OCI-M1 (cell line): ENCODE measurements at regions not wholly inside any gene's neighbourhood (a gene's known extent, or its start where the extent isn't known, plus 50 kb on each side); places are given as distances from the start of the nearest gene placed in this dataset.

Experiments used
- DNase-seq: peaks from one replicate; lab custom pipeline; 2025; lab: John Stamatoyannopoulos, UW

DNA sequence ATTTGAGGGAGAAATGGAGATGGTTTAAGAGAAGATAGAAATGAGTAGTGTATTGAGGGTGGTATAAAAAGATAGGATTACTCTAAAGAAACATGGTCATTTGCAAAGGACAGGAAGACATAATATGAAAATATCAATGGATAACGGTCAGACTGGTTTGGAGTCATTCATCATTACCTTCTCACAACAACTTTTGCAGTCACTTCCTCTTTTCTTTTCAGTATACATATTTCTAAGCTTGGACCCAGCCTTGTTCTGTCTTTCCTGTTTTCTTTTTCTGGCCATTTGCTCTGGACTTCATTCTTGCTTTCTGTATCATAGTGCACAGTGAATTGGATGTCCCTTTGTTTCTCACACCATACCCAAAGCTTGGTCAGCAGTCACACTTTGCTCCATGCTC, 966.5 kb upstream of the TYRP1 start:
- DNase-seq: peak; percentile 97

DNA sequence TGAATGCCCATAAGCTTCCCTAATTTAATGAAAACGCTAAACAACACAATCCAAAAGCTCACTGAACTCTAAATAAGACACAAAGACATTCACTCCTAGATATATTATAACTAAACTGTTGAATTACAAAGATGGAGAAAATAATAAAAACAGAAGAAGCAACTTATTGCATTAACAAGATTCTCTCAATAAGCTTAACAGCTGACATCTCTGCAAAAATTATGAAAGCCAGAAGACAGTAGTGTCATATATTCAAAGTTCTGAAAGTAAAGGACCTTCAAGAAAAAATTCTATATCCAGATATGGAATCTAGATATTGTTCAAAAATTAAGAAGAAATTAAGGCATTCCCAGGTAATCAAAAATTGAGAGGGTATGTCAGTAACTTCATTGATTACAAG, 957.8 kb upstream of the TYRP1 start:
- peak; percentile 90 for DNase-seq

DNA sequence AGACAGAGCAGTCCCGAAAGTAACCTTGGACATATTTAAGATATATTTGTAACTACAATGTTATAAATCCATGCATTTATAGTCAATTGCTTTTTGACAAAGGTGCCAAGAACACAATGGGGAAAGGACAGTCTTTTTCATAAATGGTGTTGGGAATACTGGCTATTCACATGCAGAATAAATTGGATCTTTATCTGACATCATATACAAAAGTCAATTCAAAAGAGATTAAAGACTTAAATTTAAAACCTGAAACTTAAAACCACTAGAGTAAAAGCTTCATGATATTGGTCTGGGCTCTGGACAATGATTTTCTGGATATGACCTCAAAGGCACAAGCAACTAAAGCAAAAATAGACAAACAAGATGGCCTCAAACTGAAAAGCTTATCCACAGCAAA, 950.7 kb upstream of the TYRP1 start:
- DNase-seq: no peak

DNA sequence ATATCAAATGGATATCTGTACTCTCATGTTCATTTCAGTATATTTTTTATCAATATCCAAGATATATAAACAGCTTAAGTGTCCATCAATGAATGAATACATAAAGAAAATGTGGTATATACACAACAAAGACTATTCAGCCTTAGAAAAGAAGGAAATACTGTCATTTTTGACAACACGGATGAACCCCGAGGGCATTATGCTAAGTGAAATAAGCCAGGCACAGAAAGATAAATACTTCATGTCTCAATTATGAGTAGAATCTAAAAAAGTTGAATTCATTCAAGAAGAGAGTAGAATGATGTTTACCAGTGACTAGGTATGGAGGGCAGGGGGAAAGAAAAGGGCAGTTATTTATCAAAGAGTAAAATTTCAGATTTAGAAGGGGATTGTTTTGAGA, 949.8 kb upstream of the TYRP1 start:
- DNase-seq: no peak

DNA sequence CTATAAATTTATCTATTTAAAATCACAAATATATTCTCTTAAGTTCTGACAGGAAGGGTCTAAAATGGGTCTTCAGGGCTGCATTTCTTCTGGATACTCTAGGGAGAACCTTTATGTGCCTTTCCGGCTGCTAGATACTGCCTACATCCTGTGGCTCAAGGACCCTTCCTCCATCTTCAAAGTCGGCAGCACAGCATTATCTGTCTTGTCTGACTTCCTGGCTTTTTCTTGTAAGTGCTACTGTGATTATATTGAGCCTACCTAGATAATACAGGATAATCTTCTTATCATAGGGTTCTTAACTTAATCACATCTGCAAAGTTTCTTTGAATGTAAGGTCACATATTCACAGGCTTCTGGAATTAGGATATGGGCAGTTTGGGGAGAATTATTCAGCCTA, 943.8 kb upstream of the TYRP1 start:
- DNase-seq: no peak

DNA sequence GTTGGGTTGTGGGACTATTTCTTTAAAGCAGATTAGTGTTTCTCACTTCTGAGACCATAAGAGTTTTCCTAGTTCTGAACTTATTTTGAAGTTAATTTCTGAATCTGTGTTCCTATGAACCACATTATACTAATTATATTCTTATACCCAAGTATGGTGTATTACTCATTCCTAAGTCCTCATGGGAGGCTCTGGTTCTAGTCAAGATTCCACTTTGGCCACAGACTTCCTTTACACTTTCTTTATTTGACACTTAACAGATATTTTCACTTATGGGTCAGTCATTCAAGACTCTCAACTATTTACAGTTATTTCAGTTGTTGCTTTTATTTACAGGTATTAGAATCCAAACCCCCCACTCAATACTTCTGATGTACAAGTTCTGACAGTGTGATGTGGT, 937.2 kb upstream of the TYRP1 start:
- no peak for DNase-seq

DNA sequence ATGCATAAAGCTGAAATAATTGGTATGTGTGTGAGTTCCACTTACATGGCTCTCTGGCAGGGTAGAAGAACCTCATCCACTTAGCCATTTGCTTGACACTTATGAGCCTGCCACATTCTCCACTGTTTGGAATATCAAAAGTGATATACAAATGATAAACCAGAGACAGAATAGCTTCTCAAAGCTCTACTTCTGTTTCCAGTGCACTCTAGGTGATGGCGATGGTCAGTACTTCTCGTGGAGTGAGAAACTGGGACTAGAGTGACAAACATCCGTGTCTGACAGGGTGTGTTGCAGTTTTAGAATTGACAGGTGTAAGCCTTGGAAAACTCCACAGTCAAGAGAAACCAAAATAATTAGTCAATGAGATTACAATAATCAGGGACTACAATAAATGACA, 935.8 kb upstream of the TYRP1 start:
- DNase-seq: no peak

DNA sequence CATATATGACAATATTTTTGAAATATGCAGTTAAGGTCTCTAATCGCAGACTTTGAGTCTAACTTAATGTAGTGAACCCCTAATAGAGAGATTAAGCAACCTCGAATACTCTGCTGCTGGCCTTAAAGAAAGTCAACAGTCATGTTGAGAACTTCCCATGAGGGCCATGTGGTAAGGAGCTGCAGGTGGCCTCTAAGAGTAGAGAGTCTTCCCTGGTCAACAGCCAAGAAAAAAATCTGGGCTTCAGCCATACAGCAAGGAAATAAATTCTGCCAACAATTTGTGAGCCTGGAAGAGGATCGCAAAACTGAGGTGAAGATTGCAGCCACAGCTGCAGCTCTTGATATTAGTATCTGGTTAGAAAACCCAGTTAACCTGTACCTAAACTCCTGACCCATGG, 935.2 kb upstream of the TYRP1 start:
- no peak for DNase-seq

DNA sequence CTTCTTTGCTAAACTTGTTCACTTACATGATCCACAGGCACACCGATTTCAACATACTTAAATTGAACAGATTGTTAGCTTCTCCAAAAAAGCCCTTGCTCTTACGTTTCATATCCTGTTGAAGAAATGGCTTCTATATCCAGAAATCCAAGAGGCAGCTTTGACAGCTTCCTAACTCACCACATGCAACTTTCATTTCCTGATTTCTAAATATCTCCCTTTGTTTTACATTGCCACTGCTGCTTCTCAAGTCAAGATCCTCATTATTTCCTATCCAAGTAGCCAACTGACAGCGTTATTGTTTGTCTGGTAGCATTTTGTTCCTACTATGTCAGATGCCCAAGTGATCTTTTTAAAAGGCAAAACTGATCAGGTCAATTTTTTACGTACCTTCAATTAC, 913.2 kb upstream of the TYRP1 start:
- no peak for DNase-seq

DNA sequence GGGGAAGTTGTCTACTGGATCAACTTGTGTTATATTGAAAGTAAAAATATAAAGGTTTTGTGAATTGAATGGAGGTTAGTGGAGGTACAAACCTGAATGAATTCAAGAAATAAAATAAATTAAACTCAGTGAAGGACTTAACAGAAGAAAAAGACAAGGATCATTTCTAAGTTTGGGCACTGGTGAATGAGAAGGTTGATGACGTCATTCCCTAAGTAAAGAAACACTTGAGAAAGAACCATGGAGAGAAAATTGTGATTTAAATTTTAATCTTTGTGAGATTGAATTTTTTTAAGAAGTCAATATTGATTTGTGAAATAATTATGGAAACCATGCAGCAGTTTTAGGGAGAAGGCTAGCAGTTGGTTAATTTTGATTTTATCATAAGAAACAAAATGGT, 900.3 kb upstream of the TYRP1 start:
- DNase-seq: no peak

DNA sequence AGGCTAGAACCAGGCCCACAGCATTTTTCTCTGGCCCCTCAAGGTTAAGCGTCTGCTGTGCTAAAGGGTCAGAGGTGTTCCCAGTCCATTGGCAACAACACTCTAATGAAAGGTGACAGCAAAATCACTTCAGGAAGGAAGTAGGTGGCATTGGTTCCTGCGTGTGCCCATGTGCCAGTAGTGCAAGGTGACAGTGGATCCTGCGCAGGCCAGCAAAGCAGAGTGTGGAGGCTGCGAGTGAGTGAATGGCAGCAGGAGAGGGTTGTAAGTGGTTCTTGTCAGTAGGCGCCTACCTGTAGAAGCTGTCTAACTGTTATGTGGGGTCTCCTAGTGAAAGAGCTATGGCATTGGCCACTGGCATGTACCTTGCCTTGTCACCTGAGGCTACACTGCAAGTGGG, 898.2 kb upstream of the TYRP1 start:
- DNase-seq: no peak

DNA sequence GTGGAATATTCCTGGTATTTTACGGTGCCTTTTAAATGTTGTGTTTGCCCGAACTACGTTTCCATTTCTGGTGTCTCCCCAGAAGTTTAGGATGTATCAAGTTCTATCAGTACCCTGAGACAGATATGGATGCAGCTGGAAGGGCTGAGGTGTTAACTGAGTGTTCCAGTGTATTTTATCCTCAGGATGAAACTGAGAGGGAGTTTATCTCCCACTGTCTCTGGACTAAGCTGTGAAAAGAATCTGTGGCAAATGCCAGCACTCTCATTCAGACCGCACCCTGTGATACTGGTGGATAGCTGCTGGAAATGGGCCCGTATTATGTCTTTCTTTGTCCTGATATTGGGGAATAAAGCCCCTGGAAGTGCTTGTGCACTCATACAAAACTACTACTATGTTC, 887.2 kb upstream of the TYRP1 start:
- no peak for DNase-seq

DNA sequence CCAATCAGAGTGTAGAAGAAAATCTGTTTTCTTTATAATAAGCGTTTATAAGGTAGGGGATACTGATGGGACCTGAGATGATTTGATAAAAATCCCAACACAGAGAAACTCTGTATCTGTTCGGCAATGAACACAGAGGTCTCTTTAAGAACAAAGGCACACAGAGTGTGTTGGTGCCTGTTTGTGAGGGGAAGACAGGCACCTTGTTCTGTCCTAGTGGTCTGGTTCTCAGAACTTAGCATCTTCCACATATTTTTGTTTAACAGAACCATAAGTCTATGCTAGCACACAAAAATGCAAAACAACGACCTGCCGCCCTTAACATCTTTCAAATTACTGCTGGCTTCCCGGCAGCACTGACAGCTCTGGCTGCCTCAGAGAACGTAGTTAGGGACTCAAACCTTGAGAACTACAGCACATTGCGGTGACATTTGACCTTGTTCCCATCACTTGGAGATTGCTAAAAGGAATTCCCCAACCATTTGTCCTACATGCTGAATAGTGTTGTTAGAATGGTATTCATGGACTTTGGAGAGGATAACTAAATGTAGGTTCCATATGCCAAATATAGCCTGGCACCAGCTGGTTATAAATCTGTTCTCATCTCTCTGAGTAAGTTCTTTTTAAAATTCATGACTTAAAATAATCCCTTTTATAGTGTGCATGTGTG, 871.7 kb upstream of the TYRP1 start:
- no peak for DNase-seq

DNA sequence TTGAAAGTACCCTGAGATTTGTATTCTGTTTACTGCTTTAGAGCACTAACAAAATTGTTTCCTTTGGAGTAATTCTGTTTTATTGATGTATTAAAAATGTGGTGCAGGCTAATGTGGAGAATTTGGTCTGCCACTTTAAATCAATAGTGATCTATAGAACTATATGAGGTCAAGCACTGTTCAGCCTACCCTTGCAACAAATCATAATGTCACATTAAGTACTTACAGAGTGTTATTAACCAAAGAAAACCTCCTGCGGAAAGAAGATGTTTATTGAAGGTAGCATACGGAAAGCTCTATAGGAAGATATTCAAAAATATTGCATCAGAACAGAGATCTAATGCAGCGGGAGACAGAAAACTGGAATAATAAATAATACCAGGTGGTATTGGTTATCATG, 865.0 kb upstream of the TYRP1 start:
- no peak for DNase-seq

DNA sequence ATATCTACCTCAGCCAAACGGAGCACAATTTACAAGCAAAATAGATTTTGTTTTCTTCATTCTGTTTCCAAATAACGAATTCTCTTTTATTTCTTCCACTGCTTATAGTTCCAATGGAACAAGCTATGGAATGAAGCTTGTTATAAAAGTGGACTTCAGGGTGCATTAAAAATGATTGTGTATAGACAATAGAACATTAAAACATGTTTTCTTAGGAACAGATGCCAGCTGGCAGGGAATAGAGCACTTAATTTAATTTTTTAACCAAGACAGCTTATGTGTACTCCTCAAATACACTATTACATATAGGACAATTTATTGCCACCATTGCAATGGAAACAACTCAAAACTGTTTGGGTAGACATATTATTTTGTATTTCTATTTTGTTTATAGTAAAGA, 860.1 kb upstream of the TYRP1 start:
- DNase-seq: no peak

DNA sequence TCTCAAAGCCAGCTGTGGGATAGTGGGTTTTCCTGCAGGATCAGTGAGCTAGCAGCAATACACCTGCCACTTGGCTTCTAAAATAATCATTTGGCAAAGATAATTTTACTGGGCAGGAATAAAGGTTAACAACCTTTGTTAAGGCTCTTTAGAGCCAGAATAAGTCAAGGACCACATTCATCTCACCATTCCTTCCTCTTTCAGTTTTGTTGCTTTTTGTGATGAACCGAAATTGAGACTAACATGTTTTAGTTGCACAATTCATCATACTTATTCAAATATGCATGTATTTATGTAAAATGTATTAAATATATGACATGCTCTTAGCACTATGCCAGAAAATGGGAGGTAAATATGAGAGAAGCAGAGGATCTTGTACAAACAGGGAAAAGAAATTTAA, 824.4 kb upstream of the TYRP1 start:
- no peak for DNase-seq

DNA sequence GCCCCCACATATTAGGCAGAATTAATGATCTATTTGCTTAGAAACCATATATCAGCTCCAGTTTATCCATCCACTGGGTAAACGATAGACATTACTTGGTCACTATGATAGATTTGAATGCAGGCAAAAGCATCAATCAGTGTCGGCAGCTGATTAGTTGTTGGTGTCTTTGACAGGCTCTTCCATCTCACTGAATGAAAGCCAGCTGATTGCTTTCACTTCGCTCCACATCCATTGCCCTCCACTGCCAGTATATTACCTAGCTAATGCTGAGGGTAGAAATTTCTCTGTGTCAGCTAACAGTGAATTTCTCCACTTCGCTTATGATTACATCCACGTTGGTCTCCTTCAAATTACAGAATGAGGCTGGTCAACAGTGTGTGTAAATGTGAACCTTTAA, 821.3 kb upstream of the TYRP1 start:
- DNase-seq: no peak

DNA sequence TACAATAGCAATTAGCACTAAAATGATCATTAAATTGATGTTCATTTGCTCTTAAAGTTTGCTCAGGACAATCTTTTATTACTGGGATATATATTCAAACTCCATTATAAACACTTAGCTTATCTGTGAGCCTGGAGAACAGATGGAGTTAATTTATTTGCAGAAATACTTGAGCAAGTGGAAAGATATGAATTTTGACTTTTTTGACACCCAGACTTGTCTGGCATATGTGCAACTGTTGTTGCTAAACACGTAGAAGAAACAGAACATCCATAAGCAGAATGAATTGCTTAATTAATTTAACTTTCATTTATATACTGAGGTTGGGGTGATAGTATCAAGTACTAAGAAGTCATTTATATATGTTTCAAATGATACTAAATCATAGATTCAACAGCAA, 820.7 kb upstream of the TYRP1 start:
- DNase-seq: no peak

DNA sequence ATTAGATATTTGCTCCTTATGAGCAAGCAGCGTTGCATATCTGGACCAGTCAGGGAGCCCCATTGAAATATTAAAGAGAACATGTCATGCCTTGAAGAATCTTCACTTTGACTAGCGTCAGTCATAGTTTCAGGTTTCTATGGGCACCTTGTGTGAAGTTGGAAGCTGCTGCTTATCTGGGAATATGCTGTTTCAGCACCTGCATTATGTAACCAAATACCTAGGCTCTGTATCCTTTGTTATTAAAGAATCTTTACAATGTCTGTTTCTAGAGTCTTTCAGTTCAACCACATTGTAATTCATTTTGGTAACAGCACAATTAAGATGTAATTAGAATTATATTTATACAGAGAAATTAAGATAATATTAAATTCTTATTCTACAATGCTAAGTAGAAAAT, 818.8 kb upstream of the TYRP1 start:
- no peak for DNase-seq

DNA sequence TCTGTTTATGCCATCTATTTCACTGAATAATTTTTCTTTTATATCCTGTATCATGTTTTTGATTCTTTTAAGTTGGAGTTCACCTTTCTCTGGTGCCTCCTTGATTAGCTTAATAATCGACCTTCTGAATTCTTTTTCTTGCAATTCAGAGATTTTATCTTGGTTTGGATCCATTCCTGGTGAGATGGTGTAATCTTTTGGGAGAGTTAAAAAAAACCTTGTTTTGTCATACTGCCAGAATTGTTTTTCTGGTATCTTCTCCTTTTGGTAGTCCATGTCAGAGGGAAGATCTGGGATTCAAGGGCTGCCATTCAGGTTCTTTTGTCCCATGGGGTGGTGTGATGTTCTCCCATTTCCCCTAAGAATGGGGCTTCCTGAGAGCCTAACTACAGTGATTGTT, 800.8 kb upstream of the TYRP1 start:
- no peak for DNase-seq

DNA sequence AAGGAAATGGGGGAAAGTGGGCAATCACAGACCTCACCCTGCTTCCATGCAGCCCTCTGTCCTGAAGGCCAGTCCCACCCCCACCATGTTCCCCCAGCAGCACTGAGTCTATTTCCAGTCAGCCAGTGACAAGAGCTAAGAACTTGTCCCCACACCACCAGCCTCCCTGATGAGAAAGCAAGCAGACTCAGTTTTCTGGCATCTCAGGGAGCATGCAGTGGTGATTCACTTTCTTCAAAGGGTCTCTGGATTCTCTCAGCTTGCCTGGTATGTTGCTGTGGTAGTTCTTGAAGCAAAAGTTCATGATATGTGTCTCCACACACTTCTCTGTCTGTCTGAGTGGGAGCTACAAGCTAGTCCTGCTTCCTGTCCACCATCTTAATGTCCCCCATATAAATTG, 799.9 kb upstream of the TYRP1 start:
- no peak for DNase-seq

DNA sequence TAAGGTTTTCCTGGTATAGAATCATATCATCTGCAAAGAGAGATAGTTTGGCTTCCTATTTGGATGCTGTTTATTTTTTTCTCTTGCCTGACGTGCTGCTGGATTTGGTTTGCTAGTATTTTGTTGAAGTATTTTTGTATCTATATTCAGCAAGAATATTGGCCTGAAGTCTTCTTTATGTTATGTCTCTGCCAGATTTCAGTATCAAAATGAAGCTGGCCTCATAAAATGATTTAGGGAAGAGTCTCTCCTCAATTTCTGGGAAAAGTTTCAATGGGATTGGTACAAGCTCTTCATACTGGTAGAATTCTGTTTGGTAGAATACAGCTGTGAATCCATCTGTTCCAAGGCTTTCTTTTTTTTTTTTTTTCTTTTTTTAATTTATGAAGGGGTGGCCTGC, 799.0 kb upstream of the TYRP1 start:
- DNase-seq: no peak

DNA sequence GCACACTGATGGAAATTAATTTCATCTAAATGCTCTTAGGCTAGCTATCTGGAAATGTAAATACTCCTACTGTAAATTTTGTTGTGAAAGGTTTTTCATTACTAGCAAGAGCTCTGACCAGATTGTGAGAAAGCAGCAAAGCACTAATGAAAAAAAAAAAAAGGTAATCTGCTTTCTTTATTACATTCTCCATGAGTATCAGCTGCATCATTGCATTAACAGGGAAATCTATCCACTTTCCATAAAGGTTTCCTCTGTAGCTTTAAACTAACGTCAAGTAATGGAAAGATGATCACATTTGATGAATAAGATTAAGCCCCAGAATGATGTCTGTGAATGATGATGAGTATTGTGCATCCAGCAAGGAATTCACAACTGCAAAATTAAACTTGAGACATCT, 790.6 kb upstream of the TYRP1 start:
- no peak for DNase-seq

DNA sequence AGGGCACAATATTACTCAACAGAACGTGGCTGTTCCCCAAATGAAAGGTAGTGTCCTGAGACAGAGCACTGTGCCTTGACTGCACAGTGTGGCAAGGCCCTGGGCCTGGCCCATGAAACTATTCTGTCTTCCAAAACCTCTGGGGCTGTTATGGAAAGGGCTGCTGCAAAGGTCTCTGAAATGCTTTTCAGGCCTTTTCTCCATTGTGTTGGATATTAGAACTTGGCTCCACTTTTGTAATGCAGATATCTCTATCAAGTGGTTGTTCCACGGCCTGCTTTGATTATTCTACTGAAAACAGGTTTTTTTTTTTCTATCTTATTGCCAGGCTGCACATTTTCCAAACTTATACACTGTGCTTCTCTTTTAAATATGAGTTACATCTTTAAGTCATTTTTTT, 777.5 kb upstream of the TYRP1 start:
- DNase-seq: no peak

DNA sequence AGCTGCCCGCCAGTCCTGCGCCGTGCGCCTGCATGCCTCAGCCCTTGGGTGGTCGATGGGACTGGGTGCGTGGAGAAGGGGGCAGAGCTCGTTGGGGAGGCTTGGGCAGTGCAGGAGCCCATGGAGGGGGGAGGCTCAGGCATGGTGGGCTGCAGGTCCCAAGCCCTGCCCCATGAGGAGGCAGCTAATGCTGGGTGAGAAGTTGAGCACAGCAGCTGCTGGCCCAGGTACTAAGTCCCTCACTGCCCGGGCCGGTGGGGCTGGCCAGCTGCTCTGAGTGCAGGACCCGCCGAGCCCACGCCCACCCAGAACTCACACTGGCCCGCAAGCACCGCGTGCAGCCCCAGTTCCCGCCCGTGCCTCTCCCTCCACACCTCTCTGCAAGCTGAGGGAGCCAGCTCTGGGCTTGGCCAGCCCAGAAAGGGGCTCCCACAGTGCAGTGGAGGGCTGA, 764.3 kb upstream of the TYRP1 start:
- DNase-seq: no peak
